MM.1S (cell line): ENCODE measurements at regions not wholly inside any gene's neighbourhood (a gene's known extent, or its start where the extent isn't known, plus 50 kb on each side); places are given as distances from the start of the nearest gene placed in this dataset.

ENCODE experiments used
- CTCF ChIP-seq: fragments of 300-600 bp; sonication (generic); IDR thresholded peaks from 2 replicates; pipeline ENCODE4 v1.5.1; 2016; ENCODE audit warnings: antibody characterized with exemption, low read length, mixed read lengths
- EZH2 ChIP-seq: fragments of 300-600 bp; sonication (generic); optimal IDR thresholded peaks from 2 replicates; pipeline ENCODE3; 2017; ENCODE audit warnings: low read depth, mild to moderate bottlenecking, antibody characterized with exemption, low read length, mixed read lengths

- TF ChIP-seq EZH2: no peak
- no peak for TF ChIP-seq CTCF
Observed at GRCh38 chr18:45191795-45192194, 423.5 kb upstream of the SLC14A2 start.
